GM12878 (cell line): ENCODE measurements at regions not wholly inside any gene's neighbourhood (a gene's known extent, or its start where the extent isn't known, plus 50 kb on each side); places are given as distances from the start of the nearest gene placed in this dataset.

Experiments
- ATAC-seq: fragments of 200-7000 bp; cut with Tn5 transposase; 3 replicates; pipeline ENCODE4 v1.9.1; 2020; ENCODE audit warnings: mild to moderate bottlenecking, moderate library complexity
- BruUV-seq: library from RNA; stranded (reverse); fragments of 400-500 nt; replicated peaks from 2 replicates; lab custom pipeline; 2021; lab: Mats Ljungman, UMichigan
- CTCF ChIA-PET: fragments of 300-600 bp; sonication (Branson Sonifier 250); formaldehyde crosslinking; extraction: SDS; loops from one replicate; lab custom pipeline; 2021; ENCODE audit warnings: inconsistent platforms; lab: Yijun Ruan, JAX
- POLR2A ChIA-PET: fragments of 350-600 bp; formaldehyde crosslinking; extraction: SDS; loops from one replicate; lab custom pipeline; 2021; ENCODE audit warnings: inconsistent platforms; lab: Charles Lee
- RAD21 ChIA-PET: fragments of 300-600 bp; sonication (Branson Sonifier 250); formaldehyde crosslinking; loops from one replicate; lab custom pipeline; 2023; ENCODE audit warnings: antibody characterized with exemption; ENCODE audit not compliant: unreplicated experiment; lab: Charles Lee
- SMC1A ChIA-PET: fragments of 300-600 bp; sonication (Branson Sonifier 250); formaldehyde crosslinking; loops from one replicate; lab custom pipeline; 2023; ENCODE audit not compliant: unreplicated experiment, uncharacterized antibody; lab: Charles Lee
- DNase-seq: peaks from one replicate; pipeline ENCODE4 v3.0.0-alpha.2; 2011; ENCODE audit warnings: low read depth, low spot score
- FAIRE-seq: peaks from 3 replicates; lab custom pipeline; 2011; peaks lifted over from hg19 to GRCh38; lab: Jason Lieb, UNC
- H2AFZ ChIP-seq: 2 replicates; pipeline ENCODE4 v1.6.0; 2011; ENCODE audit warnings: low read depth, low read length, control low read depth; ENCODE audit not compliant: control insufficient read depth
- H3K27ac ChIP-seq: 2 replicates; pipeline ENCODE4 v1.5.1; 2011; ENCODE audit warnings: control low read depth; ENCODE audit not compliant: control insufficient read depth, insufficient read depth
- H3K27me3 ChIP-seq, 2 experiments: replicated peaks in 1 of 2; 2 replicates each; pipeline versions ENCODE4 v1.6.0 to v1.6.1; 2011; ENCODE audit warnings: low read length in 1 of 2; ENCODE audit not compliant: control insufficient read depth in 2 of 2, insufficient read depth in 2 of 2
- H3K36me3 ChIP-seq, 2 experiments: 2 replicates each; pipeline ENCODE4 v1.5.1; 2011; ENCODE audit warnings: low read length in 1 of 2; ENCODE audit not compliant: control insufficient read depth in 2 of 2, insufficient read depth in 2 of 2
- H3K4me1 ChIP-seq: 2 replicates; pipeline ENCODE4 v1.6.1; 2011; ENCODE audit warnings: mild to moderate bottlenecking, low read length, moderate library complexity, mixed read lengths; ENCODE audit not compliant: control insufficient read depth, insufficient read depth
- H3K4me2 ChIP-seq: 2 replicates; pipeline ENCODE4 v1.6.0; 2011; ENCODE audit warnings: control low read depth; ENCODE audit not compliant: control insufficient read depth, insufficient read depth
- H3K4me3 ChIP-seq: fragments of 200-600 bp; sonication (generic); 2 replicates; pipeline ENCODE4 v1.5.1; 2016
- H3K79me2 ChIP-seq: 2 replicates; pipeline ENCODE4 v1.6.0; 2011; ENCODE audit warnings: low read length; ENCODE audit not compliant: control insufficient read depth, insufficient read depth
- H3K9ac ChIP-seq: 2 replicates; pipeline ENCODE4 v1.8.0; 2011; ENCODE audit warnings: low read length, control low read depth, mixed read lengths; ENCODE audit not compliant: control insufficient read depth, insufficient read depth
- H3K9me3 ChIP-seq: replicated peaks from 3 replicates; pipeline ENCODE4 v1.5.1; 2011; ENCODE audit warnings: mild to moderate bottlenecking, low read length; ENCODE audit not compliant: control insufficient read depth, insufficient read depth
- H4K20me1 ChIP-seq: 2 replicates; pipeline ENCODE4 v1.6.0; 2011; ENCODE audit not compliant: control insufficient read depth, insufficient read depth
- BHLHE40 ChIP-seq, 2 experiments: fragments of 450-650 bp in 1 of 2; IDR thresholded peaks; 2 replicates each; pipeline ENCODE4 v1.6.1; 2011 to 2017; ENCODE audit warnings: low read depth in 2 of 2, borderline replicate concordance in 1 of 2, improper control_type of control experiment in 1 of 2, low read length in 1 of 2, mild to moderate bottlenecking in 1 of 2
- CHD1 ChIP-seq: IDR thresholded peaks from 2 replicates; pipeline ENCODE4 v1.6.1; 2012; ENCODE audit warnings: low read depth, low read length, improper control_type of control experiment
- CREB1 ChIP-seq: IDR thresholded peaks from 2 replicates; pipeline ENCODE4 v1.6.1; 2012; ENCODE audit warnings: low read depth, mild to moderate bottlenecking, inconsistent platforms
- CTCF ChIP-seq, 3 experiments: IDR thresholded peaks in 2 of 3; conservative IDR thresholded peaks in 1 of 3; 2 replicates each; pipeline ENCODE4 v1.5.1; 2011; ENCODE audit warnings: low read depth in 3 of 3, low read length in 3 of 3, mild to moderate bottlenecking in 3 of 3, control low read depth in 2 of 3, moderate library complexity in 2 of 3, inconsistent platforms in 1 of 3, mixed read lengths in 1 of 3; ENCODE audit not compliant: control insufficient read depth in 2 of 3, insufficient read depth in 1 of 3; ENCODE audit errors: extremely low read depth in 1 of 3
- FOXM1 ChIP-seq: IDR thresholded peaks from 2 replicates; pipeline ENCODE4 v1.6.1; 2012; ENCODE audit warnings: low read depth, mild to moderate bottlenecking, inconsistent platforms, low read length, moderate library complexity
- HDAC6 ChIP-seq: fragments of 200-600 bp; sonication (generic); IDR thresholded peaks from one replicate; pipeline ENCODE4 v1.8.0; 2017; ENCODE audit warnings: antibody characterized with exemption; ENCODE audit not compliant: unreplicated experiment
- NKRF ChIP-seq: fragments of 450-650 bp; conservative IDR thresholded peaks from 2 replicates; pipeline ENCODE4 v1.6.1; 2017; ENCODE audit warnings: mild to moderate bottlenecking, moderate library complexity
- PRDM15 ChIP-seq: fragments of 450-650 bp; formaldehyde crosslinking; IDR thresholded peaks from 2 replicates; pipeline ENCODE4 v1.4.0; 2020; ENCODE audit warnings: mild to moderate bottlenecking, moderate library complexity
- RFX5 ChIP-seq: IDR thresholded peaks from 2 replicates; pipeline ENCODE4 v1.6.1; 2011; ENCODE audit warnings: low read depth, low read length, improper control_type of control experiment
- ZNF24 ChIP-seq: fragments of 450-650 bp; IDR thresholded peaks from 2 replicates; pipeline ENCODE4 v1.6.1; 2017; ENCODE audit warnings: antibody characterized with exemption, mild to moderate bottlenecking
- WGBS: methylation state at CpG from one replicate; pipeline ENCODE4 v1.1.6; 2016; ENCODE audit warnings: low lambda C conversion rate; ENCODE audit not compliant: insufficient replicate concordance, insufficient coverage; ENCODE audit errors: missing lambda C conversion rate; 5-methylcytosine and 5-hydroxymethylcytosine counted together
- in situ Hi-C: fragments of 300-500 bp; cut with MboI; formaldehyde crosslinking; loops from 9 replicates; pipeline ENCODE4 v1.14.3; 2018; ENCODE audit warnings: mixed read lengths
- intact Hi-C: fragments of 100-400 bp; cut with micrococcal nuclease; formaldehyde crosslinking; loops from one replicate; pipeline ENCODE4 v1.14.2; 2022; ENCODE audit not compliant: unreplicated experiment

GRCh38 chr18:42459873-42460272 lies 504.8 kb downstream of the PIK3C3 start:
- Histone ChIP-seq H3K4me1 (no peaks in the 10 kb centered on the region), H2AFZ (no peak overlapping the region), H3K4me2 (no peak overlapping the region), H4K20me1 (no peaks in the 10 kb centered on the region), H3K79me2 (no peaks in the 10 kb centered on the region), H3K9me3 (no peaks in the 10 kb centered on the region), H3K4me3 (no peak overlapping the region), H3K27me3 (no peaks in the 10 kb centered on the region; a peak in 1 of 4 replicates), H3K36me3 (no peaks in the 10 kb centered on the region), H3K9ac (no peak overlapping the region), H3K27ac (no peak overlapping the region)
- intact Hi-C loops (no loop called here), in situ Hi-C loops (no loop called here)
- ChIA-PET RAD21 (no interaction called here), POLR2A (no interaction called here), SMC1A (interaction anchor here (0.7 to 1.5 kb wide), 2 partner anchors 16 to 28 kb away, joined by 3 to 4 read pairs; no protein-coding TSS in a partner anchor), CTCF (interaction anchor here (0.5 to 1.3 kb wide), 2 partner anchors 51 to 161 kb away, joined by 3 read pairs; no protein-coding TSS in a partner anchor)
- DNase-seq (no peak), FAIRE-seq (no peak), ATAC-seq (no peak)
- no TSS peak for BruUV-seq
- WGBS: 13% methylated on average over 2 of the region's 2 CpGs
- TF ChIP-seq RFX5 (no peak), CHD1 (no peak), BHLHE40 (IDR thresholded peaks at IDR 0.05; ENCODE audit: borderline replicate concordance in 1 of 2, low read depth in 2 of 2, low read length in 1 of 2) (no peak), HDAC6 (no peak)

GRCh38 chr18:42471885-42472284 lies 516.9 kb downstream of the PIK3C3 start:
- no peaks in the 10 kb centered on the region for H3K4me1 ChIP-seq
- no peak overlapping the region for H3K4me2 ChIP-seq
- H3K4me3 ChIP-seq: no peak overlapping the region
- CTCF ChIA-PET: no interaction called here
- no peak overlapping the region for H2AFZ ChIP-seq
- 0% methylated on average over 1 of the region's 1 CpG for WGBS
- H3K27ac ChIP-seq: no peak overlapping the region
- SMC1A ChIA-PET: interaction anchor here (1.7 kb wide), 1 partner anchor 124 kb away, joined by 4 read pairs; no protein-coding TSS in a partner anchor
- DNase-seq: no peak
- RAD21 ChIA-PET: no interaction called here
- in situ Hi-C loops: no loop called here
- FAIRE-seq: no peak
- ATAC-seq: no peak
- H3K27me3 ChIP-seq: no peaks in the 10 kb centered on the region
- no peaks in the 10 kb centered on the region for H3K36me3 ChIP-seq
- no peak overlapping the region for H3K9ac ChIP-seq
- no TSS peak for BruUV-seq
- no peaks in the 10 kb centered on the region for H3K9me3 ChIP-seq
- POLR2A ChIA-PET: no interaction called here
- H3K79me2 ChIP-seq: no peaks in the 10 kb centered on the region
- intact Hi-C loops: no loop called here
- H4K20me1 ChIP-seq: no peaks in the 10 kb centered on the region
- TF ChIP-seq CTCF (IDR thresholded peaks at IDR 0.05 in 2 of 3, conservative IDR thresholded peaks at IDR 0.05 in 1 of 3; ENCODE audit: control insufficient read depth in 2 of 3, extremely low read depth in 1 of 3, insufficient read depth in 1 of 3, low read depth in 3 of 3, low read length in 3 of 3): no peak
- no peak for TF ChIP-seq FOXM1
- no peak for TF ChIP-seq PRDM15
- TF ChIP-seq CREB1: no peak
- TF ChIP-seq NKRF: no peak
- no peak for TF ChIP-seq ZNF24
